ENCODE measurements at regions not wholly inside any gene's neighbourhood (a gene's known extent, or its start where the extent isn't known, plus 50 kb on each side); places are given as distances from the start of the nearest gene placed in this dataset.

- TF ChIP-seq, protein P1, sequence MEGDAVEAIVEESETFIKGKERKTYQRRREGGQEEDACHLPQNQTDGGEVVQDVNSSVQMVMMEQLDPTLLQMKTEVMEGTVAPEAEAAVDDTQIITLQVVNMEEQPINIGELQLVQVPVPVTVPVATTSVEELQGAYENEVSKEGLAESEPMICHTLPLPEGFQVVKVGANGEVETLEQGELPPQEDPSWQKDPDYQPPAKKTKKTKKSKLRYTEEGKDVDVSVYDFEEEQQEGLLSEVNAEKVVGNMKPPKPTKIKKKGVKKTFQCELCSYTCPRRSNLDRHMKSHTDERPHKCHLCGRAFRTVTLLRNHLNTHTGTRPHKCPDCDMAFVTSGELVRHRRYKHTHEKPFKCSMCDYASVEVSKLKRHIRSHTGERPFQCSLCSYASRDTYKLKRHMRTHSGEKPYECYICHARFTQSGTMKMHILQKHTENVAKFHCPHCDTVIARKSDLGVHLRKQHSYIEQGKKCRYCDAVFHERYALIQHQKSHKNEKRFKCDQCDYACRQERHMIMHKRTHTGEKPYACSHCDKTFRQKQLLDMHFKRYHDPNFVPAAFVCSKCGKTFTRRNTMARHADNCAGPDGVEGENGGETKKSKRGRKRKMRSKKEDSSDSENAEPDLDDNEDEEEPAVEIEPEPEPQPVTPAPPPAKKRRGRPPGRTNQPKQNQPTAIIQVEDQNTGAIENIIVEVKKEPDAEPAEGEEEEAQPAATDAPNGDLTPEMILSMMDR (conservative IDR thresholded peaks at IDR 0.05; ENCODE audit: low read length): no peak
- no peak for TF ChIP-seq EZH2phosphoT487 (IDR thresholded peaks at IDR 0.05; ENCODE audit: borderline replicate concordance)
Observed at GRCh38 chr3:84318273-84318809, 640.4 kb upstream of the CADM2 start.
